HEK293 (cell line): ENCODE measurements at regions not wholly inside any gene's neighbourhood (a gene's known extent, or its start where the extent isn't known, plus 50 kb on each side); places are given as distances from the start of the nearest gene placed in this dataset.

Source experiments
- CTCF ChIA-PET: fragments of 350-600 bp; formaldehyde crosslinking; extraction: SDS; loops from one replicate; lab custom pipeline; 2021; ENCODE audit warnings: antibody characterized with exemption; lab: Yijun Ruan, JAX
- POLR2A ChIA-PET: fragments of 300-600 bp; formaldehyde crosslinking; extraction: SDS; loops from one replicate; lab custom pipeline; 2020; ENCODE audit warnings: antibody characterized with exemption, inconsistent platforms; lab: Yijun Ruan, JAX
- H3K27ac ChIP-seq: fragments of 200-500 bp; sonication (Bioruptor generic); 2 replicates; pipeline ENCODE4 v1.5.1; 2014; ENCODE audit warnings: low read depth, low read length, control low read depth, inconsistent platforms; ENCODE audit errors: extremely low read depth
- H3K36me3 ChIP-seq, 2 experiments: fragments of 200-500 bp in 1 of 2; sonication (Bioruptor generic) in 1 of 2; 1 replicate in 1 of 2; 2 replicates in 1 of 2; pipeline ENCODE4 v1.5.1; 2014 to 2017; ENCODE audit warnings: inconsistent platforms in 2 of 2, low read length in 2 of 2; ENCODE audit not compliant: control insufficient read depth in 2 of 2, insufficient read depth in 1 of 2
- H3K4me1 ChIP-seq: fragments of 200-500 bp; sonication (Bioruptor generic); 2 replicates; pipeline ENCODE4 v1.5.1; 2014; ENCODE audit warnings: mild to moderate bottlenecking, low read length, inconsistent platforms; ENCODE audit not compliant: control insufficient read depth, insufficient read depth
- H3K4me3 ChIP-seq: 2 replicates; pipeline ENCODE4 v1.5.1; 2011; ENCODE audit warnings: low read depth, mild to moderate bottlenecking, control low read depth, low read length, moderate library complexity
- H3K9me3 ChIP-seq: fragments of 200-500 bp; sonication (Bioruptor generic); 2 replicates; pipeline ENCODE4 v1.5.1; 2014; ENCODE audit warnings: low read depth, low read length, inconsistent platforms; ENCODE audit not compliant: control insufficient read depth, insufficient read depth
- FEZF1 ChIP-seq: fragments of 450-650 bp; formaldehyde crosslinking; IDR thresholded peaks from 2 replicates; pipeline ENCODE4 v1.5.1; 2016; ENCODE audit warnings: missing biosample characterization, missing genetic modification characterization
- HIC1 ChIP-seq: fragments of 450-650 bp; formaldehyde crosslinking; IDR thresholded peaks from 2 replicates; pipeline ENCODE4 v1.5.1; 2016; ENCODE audit warnings: missing biosample characterization, missing genetic modification characterization
- MEIS1 ChIP-seq: sonication (generic); formaldehyde crosslinking; IDR thresholded peaks from 2 replicates; pipeline ENCODE4 v1.8.1; 2022; ENCODE audit warnings: missing genetic modification reagents, mild to moderate bottlenecking, borderline replicate concordance
- PATZ1 ChIP-seq: fragments of 450-650 bp; formaldehyde crosslinking; IDR thresholded peaks from 2 replicates; pipeline ENCODE4 v1.5.1; 2016; ENCODE audit warnings: missing biosample characterization, missing genetic modification characterization
- PRDM2 ChIP-seq: fragments of 450-650 bp; formaldehyde crosslinking; IDR thresholded peaks from 2 replicates; pipeline ENCODE4 v1.5.1; 2016; ENCODE audit warnings: missing biosample characterization, missing genetic modification characterization, borderline replicate concordance
- PRDM6 ChIP-seq: fragments of 450-650 bp; formaldehyde crosslinking; IDR thresholded peaks from 2 replicates; pipeline ENCODE4 v1.5.1; 2017; ENCODE audit warnings: missing biosample characterization, missing genetic modification characterization
- SP3 ChIP-seq: fragments of 450-650 bp; formaldehyde crosslinking; IDR thresholded peaks from 2 replicates; pipeline ENCODE4 v1.5.1; 2016; ENCODE audit warnings: missing biosample characterization, missing genetic modification characterization
- ZBTB26 ChIP-seq: fragments of 450-650 bp; formaldehyde crosslinking; optimal IDR thresholded peaks from 2 replicates; pipeline ENCODE3; 2016; ENCODE audit warnings: missing biosample characterization, mild to moderate bottlenecking, missing genetic modification characterization
- ZNF112 ChIP-seq: fragments of 450-650 bp; formaldehyde crosslinking; IDR thresholded peaks from 2 replicates; pipeline ENCODE4 v1.5.0; 2017; ENCODE audit warnings: missing biosample characterization, missing genetic modification characterization
- ZNF121 ChIP-seq: fragments of 450-650 bp; formaldehyde crosslinking; IDR thresholded peaks from 2 replicates; pipeline ENCODE4 v1.5.1; 2016; ENCODE audit warnings: missing biosample characterization, missing genetic modification characterization
- ZNF211 ChIP-seq: fragments of 450-650 bp; formaldehyde crosslinking; IDR thresholded peaks from 2 replicates; pipeline ENCODE4 v1.5.1; 2016; ENCODE audit warnings: low read depth, missing biosample characterization, missing genetic modification characterization
- ZNF449 ChIP-seq: fragments of 450-650 bp; formaldehyde crosslinking; IDR thresholded peaks from 2 replicates; pipeline ENCODE4 v1.5.1; 2017; ENCODE audit warnings: missing biosample characterization, mild to moderate bottlenecking, missing genetic modification characterization, moderate library complexity
- ZNF514 ChIP-seq: fragments of 450-650 bp; formaldehyde crosslinking; IDR thresholded peaks from 2 replicates; pipeline ENCODE4 v1.5.1; 2016; ENCODE audit warnings: missing biosample characterization, missing genetic modification characterization
- ZNF548 ChIP-seq: fragments of 450-650 bp; formaldehyde crosslinking; IDR thresholded peaks from 2 replicates; pipeline ENCODE4 v1.5.1; 2016; ENCODE audit warnings: missing biosample characterization, missing genetic modification characterization
- ZNF600 ChIP-seq: fragments of 450-650 bp; formaldehyde crosslinking; IDR thresholded peaks from 2 replicates; pipeline ENCODE4 v1.5.1; 2016; ENCODE audit warnings: missing biosample characterization, missing genetic modification characterization
- ZNF843 ChIP-seq: fragments of 450-650 bp; formaldehyde crosslinking; IDR thresholded peaks from 2 replicates; pipeline ENCODE4 v1.5.1; 2016; ENCODE audit warnings: missing biosample characterization, missing genetic modification characterization

- Histone ChIP-seq H3K9me3 (no peaks in the 10 kb centered on the region), H3K36me3 (no peaks in the 10 kb centered on the region), H3K4me1 (no peaks in the 10 kb centered on the region), H3K27ac (no peak overlapping the region), H3K4me3 (no peak overlapping the region)
- no peak for TF ChIP-seq ZNF112 (tag by site-specific recombination)
- ChIA-PET POLR2A (no interaction called here), CTCF (interaction anchor here (0.9 to 1.4 kb wide), 3 partner anchors 8 to 444 kb away, joined by 4 to 5 read pairs (median 4); no protein-coding TSS in a partner anchor)
Measured at GRCh38 chr5:133867341-133867740, 101.1 kb downstream of the C5orf15 start.

- ChIA-PET CTCF (interaction anchor here (0.9 to 1.4 kb wide), 2 partner anchors 8 to 443 kb away, joined by 4 to 5 read pairs; no protein-coding TSS in a partner anchor), POLR2A (no interaction called here)
- no peak for TF ChIP-seq PRDM6
- no peak for TF ChIP-seq ZNF600 (tag by site-specific recombination)
- TF ChIP-seq ZNF514 (tag by site-specific recombination), result no peak
- TF ChIP-seq MEIS1 (CRISPR knock-in tag), result no peak
- no peak for TF ChIP-seq SP3 (tag by site-specific recombination)
- TF ChIP-seq ZNF449 (tag by site-specific recombination), result no peak
- TF ChIP-seq ZNF211, result no peak
- TF ChIP-seq ZNF548 (tag by site-specific recombination), result no peak
- TF ChIP-seq HIC1 (tag by site-specific recombination), result no peak
- TF ChIP-seq ZBTB26 (tag by site-specific recombination), result no peak
- no peak for TF ChIP-seq FEZF1 (tag by site-specific recombination)
- no peak for TF ChIP-seq ZNF121
- H3K36me3 ChIP-seq, result no peaks in the 10 kb centered on the region
- no peak overlapping the region for H3K27ac ChIP-seq
- H3K4me3 ChIP-seq, result no peak overlapping the region
- H3K9me3 ChIP-seq, result no peaks in the 10 kb centered on the region
- no peaks in the 10 kb centered on the region for H3K4me1 ChIP-seq
Measured at GRCh38 chr5:133866903-133867245, 101.6 kb downstream of the C5orf15 start.

- no peaks in the 10 kb centered on the region for H3K9me3 ChIP-seq
- CTCF ChIA-PET, result interaction anchor here (0.7 to 1.0 kb wide), 2 partner anchors 9 to 313 kb away, joined by 4 read pairs; no protein-coding TSS in a partner anchor
- no peaks in the 10 kb centered on the region for H3K4me1 ChIP-seq
- H3K36me3 ChIP-seq, result no peaks in the 10 kb centered on the region
- H3K27ac ChIP-seq, result no peak overlapping the region
- POLR2A ChIA-PET, result no interaction called here
- H3K4me3 ChIP-seq, result no peak overlapping the region
- TF ChIP-seq ZNF843 (tag by site-specific recombination) (no peak), PATZ1 (tag by site-specific recombination) (no peak), PRDM2 (tag by site-specific recombination) (no peak)
Measured at GRCh38 chr5:133866160-133866902, 102.1 kb downstream of the C5orf15 start.
